ENCODE measurements at regions not wholly inside any gene's neighbourhood (a gene's known extent, or its start where the extent isn't known, plus 50 kb on each side); places are given as distances from the start of the nearest gene placed in this dataset.

DNA sequence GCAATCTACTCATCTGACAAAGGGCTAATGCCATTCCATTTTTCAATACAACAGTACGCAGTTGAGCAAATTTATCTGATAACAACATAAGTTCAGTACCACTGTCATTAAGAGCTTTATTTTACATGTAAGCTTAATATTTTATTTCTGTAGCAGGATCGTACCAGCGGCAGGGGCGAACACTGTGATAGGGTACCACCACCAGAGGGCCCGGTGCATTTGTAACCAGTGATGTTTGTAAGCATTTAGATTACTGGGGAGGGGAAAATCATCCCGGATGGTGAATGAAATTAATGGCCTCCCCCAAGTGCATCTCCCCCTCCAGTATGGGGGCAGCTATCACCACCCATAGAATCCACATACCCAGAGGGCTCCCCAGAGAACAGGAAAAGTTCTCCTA lies 179.0 kb downstream of the ADGRA3 start:
- Histone ChIP-seq H3K4me3 (ENCODE audit: low read length) (no peak overlapping the region), H3K27me3 (ENCODE audit: insufficient read depth, low read length) (no peaks in the 10 kb centered on the region), H3K4me1 (ENCODE audit: insufficient read depth, low read length) (no peaks in the 10 kb centered on the region), H3K9me3 (ENCODE audit: low read length) (peaks cover 3% of the 10 kb centered on the region), H3K36me3 (ENCODE audit: insufficient read depth, low read length) (no peaks in the 10 kb centered on the region), H2AFZ (ENCODE audit: low read depth, low read length) (no peak overlapping the region)

DNA sequence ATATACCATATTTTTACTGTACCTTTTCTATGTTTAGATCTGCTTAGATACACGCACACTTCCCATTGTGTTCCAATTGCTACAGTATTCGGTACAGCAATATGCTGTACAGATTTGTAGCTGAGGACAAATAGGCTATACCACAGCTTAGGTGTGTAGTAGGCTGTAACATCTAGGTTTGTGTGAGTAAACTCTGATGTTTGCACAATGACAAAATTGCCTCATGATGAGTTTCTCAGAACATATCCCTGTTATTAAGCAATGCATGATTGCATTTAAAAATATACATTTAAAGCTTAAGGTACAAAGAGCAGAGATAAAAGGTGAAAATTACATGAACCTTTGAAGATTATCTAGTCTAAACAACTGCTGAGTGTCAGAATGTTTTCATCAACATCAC lies 181.7 kb downstream of the ADGRA3 start:
- H3K27me3 ChIP-seq (ENCODE audit: insufficient read depth, low read length), result no peaks in the 10 kb centered on the region
- no peaks in the 10 kb centered on the region for H3K4me1 ChIP-seq (ENCODE audit: insufficient read depth, low read length)
- no peak overlapping the region for H2AFZ ChIP-seq (ENCODE audit: low read depth, low read length)
- no peaks in the 10 kb centered on the region for H3K36me3 ChIP-seq (ENCODE audit: insufficient read depth, low read length)
- H3K4me3 ChIP-seq (ENCODE audit: low read length), result no peak overlapping the region
- no peaks in the 10 kb centered on the region for H3K9me3 ChIP-seq (ENCODE audit: low read length)

DNA sequence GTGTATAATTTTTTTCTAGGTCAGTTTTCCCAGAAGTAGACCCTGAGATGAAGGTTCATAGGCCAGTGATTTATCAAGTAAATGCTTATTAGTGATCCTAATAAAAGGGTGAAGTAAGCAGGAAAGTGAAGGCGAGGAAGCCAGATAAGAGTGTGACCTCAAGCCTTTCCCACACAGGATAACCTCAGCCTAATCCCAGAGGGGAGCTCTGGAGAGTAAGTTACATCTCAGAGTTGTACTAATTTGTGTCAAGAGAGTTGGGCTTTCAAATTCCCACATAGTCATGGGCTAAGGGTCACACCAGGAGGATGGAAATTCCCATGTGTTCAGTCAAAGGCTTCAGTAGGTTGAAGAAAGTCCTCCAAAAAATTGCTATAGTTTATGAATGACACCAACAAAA lies 191.4 kb downstream of the ADGRA3 start:
- Histone ChIP-seq H2AFZ (ENCODE audit: low read depth, low read length) (no peak overlapping the region), H3K4me3 (ENCODE audit: low read length) (no peak overlapping the region), H3K36me3 (ENCODE audit: insufficient read depth, low read length) (no peaks in the 10 kb centered on the region), H3K4me1 (ENCODE audit: insufficient read depth, low read length) (no peaks in the 10 kb centered on the region), H3K27me3 (ENCODE audit: insufficient read depth, low read length) (no peaks in the 10 kb centered on the region), H3K9me3 (ENCODE audit: low read length) (no peaks in the 10 kb centered on the region)

DNA sequence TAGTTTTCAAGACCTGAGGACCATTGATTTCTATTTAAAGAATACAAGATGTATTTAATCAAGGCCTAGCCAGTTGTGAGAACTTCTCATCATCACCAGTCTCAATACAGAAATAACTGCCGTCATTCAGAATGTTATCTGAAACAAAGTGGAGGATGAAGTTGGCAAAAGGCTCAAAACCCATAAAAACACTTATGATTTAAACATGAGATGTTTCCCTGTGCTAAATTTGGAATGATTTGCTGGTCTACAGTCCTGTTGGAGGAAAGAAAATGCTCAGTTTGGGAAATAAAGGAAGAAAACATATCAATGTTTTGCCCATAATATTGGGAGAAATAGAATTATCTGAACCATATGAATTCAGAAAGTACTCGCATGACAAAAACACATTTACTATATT lies 192.2 kb downstream of the ADGRA3 start:
- Histone ChIP-seq H3K9me3 (ENCODE audit: low read length) (no peaks in the 10 kb centered on the region), H2AFZ (ENCODE audit: low read depth, low read length) (no peak overlapping the region), H3K36me3 (ENCODE audit: insufficient read depth, low read length) (no peaks in the 10 kb centered on the region), H3K27me3 (ENCODE audit: insufficient read depth, low read length) (no peaks in the 10 kb centered on the region), H3K4me3 (ENCODE audit: low read length) (no peak overlapping the region), H3K4me1 (ENCODE audit: insufficient read depth, low read length) (no peaks in the 10 kb centered on the region)

DNA sequence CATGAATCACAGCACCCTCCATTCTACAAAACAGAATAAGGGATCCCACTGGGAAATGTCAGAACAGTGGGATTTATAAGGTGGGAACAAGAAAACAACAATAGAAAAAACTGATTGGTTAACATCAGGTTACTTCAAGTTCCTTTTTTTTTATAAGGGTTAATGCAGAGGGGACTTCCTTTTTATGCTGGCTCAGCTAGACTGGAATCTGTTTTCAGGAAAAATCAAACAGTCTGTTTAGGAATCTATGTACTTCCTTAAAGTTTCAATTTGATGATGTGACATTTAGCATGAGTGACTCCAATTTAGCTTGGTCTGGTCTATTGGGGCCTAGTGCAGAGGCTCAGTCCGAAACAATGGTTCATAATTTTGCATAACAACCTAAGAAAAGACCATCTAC lies 192.9 kb downstream of the ADGRA3 start:
- no peak overlapping the region for H3K4me3 ChIP-seq (ENCODE audit: low read length)
- no peak overlapping the region for H2AFZ ChIP-seq (ENCODE audit: low read depth, low read length)
- no peaks in the 10 kb centered on the region for H3K27me3 ChIP-seq (ENCODE audit: insufficient read depth, low read length)
- H3K9me3 ChIP-seq (ENCODE audit: low read length), result no peaks in the 10 kb centered on the region
- H3K4me1 ChIP-seq (ENCODE audit: insufficient read depth, low read length), result no peaks in the 10 kb centered on the region
- H3K36me3 ChIP-seq (ENCODE audit: insufficient read depth, low read length), result no peaks in the 10 kb centered on the region

DNA sequence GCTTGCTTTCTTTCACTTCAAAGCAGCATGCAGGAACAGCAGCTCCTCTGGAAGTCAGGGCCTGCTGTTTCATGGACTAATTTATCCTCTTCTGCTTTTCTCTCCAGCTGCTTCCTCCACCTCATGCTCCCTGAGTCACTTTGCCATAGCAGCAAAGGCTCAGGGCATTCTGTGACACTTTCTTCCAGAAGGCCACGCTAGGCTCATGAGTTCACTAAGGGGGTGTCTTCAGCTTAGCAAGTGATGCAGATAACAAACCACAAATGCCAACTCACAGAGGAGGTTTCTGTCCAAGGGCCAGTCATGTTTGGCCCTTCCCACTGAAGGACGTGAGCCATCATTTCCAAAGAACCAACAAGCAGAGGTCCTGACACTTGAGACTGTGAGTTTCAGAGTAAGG lies 200.2 kb downstream of the ADGRA3 start:
- H3K36me3 ChIP-seq (ENCODE audit: insufficient read depth, low read length), result no peaks in the 10 kb centered on the region

DNA sequence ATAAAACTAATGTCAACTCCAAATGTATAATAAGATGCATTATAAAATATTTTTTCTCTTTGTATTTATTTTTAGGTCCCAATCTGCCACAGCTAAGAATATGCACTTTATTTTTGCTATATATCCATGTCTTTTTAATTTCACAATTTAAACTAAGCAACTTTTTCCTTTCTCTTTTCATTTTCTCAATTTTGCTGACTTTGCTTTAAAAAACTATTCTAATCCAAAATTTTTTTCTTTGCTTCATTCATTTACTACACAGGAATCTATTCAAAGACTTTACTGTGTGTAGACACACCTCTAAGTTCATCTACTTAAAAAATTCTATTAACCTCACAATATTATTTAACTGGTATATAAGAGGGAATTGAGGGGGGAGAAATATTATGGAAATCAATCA lies 201.9 kb downstream of the ADGRA3 start:
- no peaks in the 10 kb centered on the region for H3K9me3 ChIP-seq (ENCODE audit: low read length)
- no peaks in the 10 kb centered on the region for H3K27me3 ChIP-seq (ENCODE audit: insufficient read depth, low read length)
- H3K4me1 ChIP-seq (ENCODE audit: insufficient read depth, low read length), result no peaks in the 10 kb centered on the region
- no peak overlapping the region for H3K4me3 ChIP-seq (ENCODE audit: low read length)
- no peaks in the 10 kb centered on the region for H3K36me3 ChIP-seq (ENCODE audit: insufficient read depth, low read length)
- H2AFZ ChIP-seq (ENCODE audit: low read depth, low read length), result no peak overlapping the region

More for the DNA sequence above, 200.2 kb downstream of the ADGRA3 start:
- Histone ChIP-seq H3K4me1 (ENCODE audit: insufficient read depth, low read length) (no peaks in the 10 kb centered on the region), H3K4me3 (ENCODE audit: low read length) (no peak overlapping the region), H3K9me3 (ENCODE audit: low read length) (no peaks in the 10 kb centered on the region), H2AFZ (ENCODE audit: low read depth, low read length) (no peak overlapping the region), H3K27me3 (ENCODE audit: insufficient read depth, low read length) (no peaks in the 10 kb centered on the region)

DNA sequence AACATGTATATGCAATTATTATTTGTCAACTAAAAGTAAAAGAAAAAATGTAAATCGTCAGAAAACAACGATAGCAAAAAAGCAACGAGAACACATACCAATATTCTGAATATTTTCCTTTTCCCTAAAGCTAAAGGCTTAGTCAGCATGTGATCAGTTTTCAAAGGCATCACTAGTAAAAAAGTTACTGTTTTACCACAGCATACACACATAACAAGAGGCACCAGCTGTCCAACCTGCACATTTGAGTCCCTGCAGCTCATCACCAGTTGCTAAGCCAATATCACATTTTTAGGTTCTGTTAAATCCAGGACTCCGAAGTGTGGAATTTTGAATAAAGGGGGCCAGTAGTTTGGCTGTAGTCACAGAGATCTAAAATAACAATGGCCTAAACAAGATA lies 203.8 kb downstream of the ADGRA3 start:
- Histone ChIP-seq H3K4me3 (ENCODE audit: low read length) (no peak overlapping the region), H2AFZ (ENCODE audit: low read depth, low read length) (no peak overlapping the region), H3K9me3 (ENCODE audit: low read length) (no peaks in the 10 kb centered on the region), H3K27me3 (ENCODE audit: insufficient read depth, low read length) (no peaks in the 10 kb centered on the region), H3K36me3 (ENCODE audit: insufficient read depth, low read length) (no peaks in the 10 kb centered on the region), H3K4me1 (ENCODE audit: insufficient read depth, low read length) (no peaks in the 10 kb centered on the region)

DNA sequence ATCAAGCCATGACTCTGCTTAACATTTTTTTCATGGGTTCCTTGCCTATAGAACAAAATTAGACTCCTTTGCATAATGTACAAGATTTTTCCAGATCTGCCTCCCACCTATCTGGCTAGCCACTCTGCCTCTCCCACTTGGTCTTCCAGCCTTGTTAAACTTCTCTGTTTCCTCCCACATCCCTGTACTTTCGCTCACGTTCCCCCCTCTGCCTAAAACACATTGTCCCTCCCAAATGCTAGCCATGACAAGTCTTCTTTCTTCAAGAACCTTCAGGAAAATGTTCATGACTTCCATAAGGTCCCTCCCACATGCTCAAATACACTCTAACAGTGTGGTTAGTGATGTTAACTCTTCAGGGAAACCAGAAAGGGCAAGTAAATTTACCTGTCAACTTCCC lies 214.6 kb downstream of the ADGRA3 start:
- Histone ChIP-seq H3K9me3 (ENCODE audit: low read length) (no peaks in the 10 kb centered on the region), H3K4me1 (ENCODE audit: insufficient read depth, low read length) (no peaks in the 10 kb centered on the region), H3K4me3 (ENCODE audit: low read length) (no peak overlapping the region), H2AFZ (ENCODE audit: low read depth, low read length) (no peak overlapping the region), H3K27me3 (ENCODE audit: insufficient read depth, low read length) (no peaks in the 10 kb centered on the region), H3K36me3 (ENCODE audit: insufficient read depth, low read length) (no peaks in the 10 kb centered on the region)

DNA sequence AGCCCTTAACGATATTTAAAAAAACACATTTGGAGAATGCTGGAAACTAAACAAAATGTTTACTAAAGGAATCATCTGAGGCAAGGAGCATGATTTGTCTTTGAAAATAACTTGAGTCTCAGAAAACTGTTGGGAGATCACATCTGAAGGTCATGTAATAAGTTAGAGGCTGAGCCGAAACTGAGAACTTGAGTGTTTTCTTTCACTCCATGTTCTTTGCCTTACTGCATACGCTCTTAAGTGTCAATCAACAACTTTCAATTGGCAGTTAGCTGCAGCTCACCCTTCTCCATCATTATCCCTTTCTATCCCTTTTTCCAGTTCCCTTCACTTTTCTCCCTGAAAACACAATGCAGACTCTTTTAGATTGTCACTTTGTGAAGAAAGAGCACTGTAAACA lies 216.2 kb downstream of the ADGRA3 start:
- Histone ChIP-seq H3K4me1 (ENCODE audit: insufficient read depth, low read length) (no peaks in the 10 kb centered on the region), H2AFZ (ENCODE audit: low read depth, low read length) (no peak overlapping the region), H3K4me3 (ENCODE audit: low read length) (no peak overlapping the region), H3K9me3 (ENCODE audit: low read length) (no peaks in the 10 kb centered on the region), H3K36me3 (ENCODE audit: insufficient read depth, low read length) (no peaks in the 10 kb centered on the region), H3K27me3 (ENCODE audit: insufficient read depth, low read length) (no peaks in the 10 kb centered on the region)

DNA sequence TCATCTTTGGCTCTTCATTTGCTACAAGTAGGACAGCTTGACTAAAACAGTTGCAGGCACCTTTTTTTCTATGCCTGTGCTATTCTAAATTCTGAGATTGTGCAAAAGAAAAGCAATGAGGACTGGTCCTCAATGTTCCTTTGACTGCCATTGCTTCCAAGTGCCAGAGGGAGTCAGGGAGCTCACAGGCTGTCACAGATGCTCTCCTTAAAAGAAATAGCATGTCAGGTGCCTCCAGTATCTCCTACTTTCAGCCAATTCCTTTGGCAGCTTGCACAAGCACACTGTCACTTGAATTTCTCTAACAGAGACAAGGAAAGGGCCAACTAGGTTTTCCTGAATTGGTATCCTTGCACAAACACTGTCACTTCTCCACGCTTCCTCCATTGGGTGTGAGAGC lies 228.2 kb downstream of the ADGRA3 start:
- no peak overlapping the region for H2AFZ ChIP-seq (ENCODE audit: low read depth, low read length)
- H3K9me3 ChIP-seq (ENCODE audit: low read length), result no peaks in the 10 kb centered on the region
- no peaks in the 10 kb centered on the region for H3K4me1 ChIP-seq (ENCODE audit: insufficient read depth, low read length)
- H3K4me3 ChIP-seq (ENCODE audit: low read length), result no peak overlapping the region
- no peaks in the 10 kb centered on the region for H3K27me3 ChIP-seq (ENCODE audit: insufficient read depth, low read length)
- H3K36me3 ChIP-seq (ENCODE audit: insufficient read depth, low read length), result no peaks in the 10 kb centered on the region

DNA sequence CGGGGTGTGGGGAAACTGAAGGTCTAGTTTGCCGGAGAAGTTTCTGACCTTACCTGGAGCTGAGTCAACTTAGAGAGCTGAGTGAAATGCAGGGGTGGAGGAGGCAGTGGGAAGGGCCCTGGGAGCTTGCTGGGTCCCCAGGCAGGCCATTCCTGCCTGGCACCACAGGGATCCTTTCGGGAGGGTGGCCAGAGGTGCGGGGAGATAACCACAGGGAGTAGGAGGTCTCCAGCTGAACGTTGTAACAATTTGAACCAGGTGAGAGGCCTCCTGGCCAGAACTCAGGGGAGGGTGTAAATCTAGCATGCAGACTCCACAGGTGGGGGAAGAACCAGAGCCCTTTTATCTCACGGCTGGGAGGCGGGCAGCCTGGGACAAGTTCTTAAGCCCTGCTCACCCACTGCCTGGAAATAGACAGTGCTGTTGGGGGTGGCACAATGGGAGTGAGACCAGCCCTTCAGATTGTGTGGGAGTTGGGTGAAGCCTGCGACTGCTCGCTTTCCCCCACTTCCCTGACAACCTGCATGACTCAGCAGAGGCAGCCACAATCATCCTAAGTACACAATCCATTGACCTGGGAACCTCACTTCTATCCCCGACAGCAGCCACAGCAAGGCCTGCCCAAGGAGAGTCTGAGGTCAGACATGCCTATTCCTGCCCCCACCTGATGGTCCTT lies 247.4 kb downstream of the ADGRA3 start:
- no peak overlapping the region for H3K4me3 ChIP-seq (ENCODE audit: low read length)
- no peak overlapping the region for H2AFZ ChIP-seq (ENCODE audit: low read depth, low read length)
- H3K4me1 ChIP-seq (ENCODE audit: insufficient read depth, low read length), result no peaks in the 10 kb centered on the region
- no peaks in the 10 kb centered on the region for H3K9me3 ChIP-seq (ENCODE audit: low read length)
- no peaks in the 10 kb centered on the region for H3K27me3 ChIP-seq (ENCODE audit: insufficient read depth, low read length)
- H3K36me3 ChIP-seq (ENCODE audit: insufficient read depth, low read length), result no peaks in the 10 kb centered on the region

DNA sequence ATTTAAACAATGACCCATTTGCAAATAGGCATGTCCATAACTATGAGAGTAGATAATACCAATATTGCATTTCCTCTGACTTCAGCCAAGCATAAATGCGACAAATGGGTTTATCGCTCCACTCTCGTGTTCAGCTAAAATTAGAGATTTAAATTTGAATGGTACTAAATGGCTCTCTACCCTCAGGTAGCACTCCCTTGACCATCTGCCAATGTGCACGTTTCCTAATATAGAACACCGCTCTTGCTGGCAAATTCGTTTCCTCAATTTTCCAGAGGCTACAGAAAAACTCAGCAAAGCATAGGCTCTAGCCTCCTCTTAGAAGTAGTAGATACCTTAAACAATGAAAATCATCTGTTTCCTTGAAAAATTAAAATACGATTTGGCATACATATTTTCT lies 251.6 kb downstream of the ADGRA3 start:
- H3K27me3 ChIP-seq (ENCODE audit: insufficient read depth, low read length), result no peaks in the 10 kb centered on the region
- no peak overlapping the region for H2AFZ ChIP-seq (ENCODE audit: low read depth, low read length)
- H3K9me3 ChIP-seq (ENCODE audit: low read length), result no peaks in the 10 kb centered on the region
- H3K4me3 ChIP-seq (ENCODE audit: low read length), result no peak overlapping the region
- no peaks in the 10 kb centered on the region for H3K36me3 ChIP-seq (ENCODE audit: insufficient read depth, low read length)
- H3K4me1 ChIP-seq (ENCODE audit: insufficient read depth, low read length), result no peaks in the 10 kb centered on the region

DNA sequence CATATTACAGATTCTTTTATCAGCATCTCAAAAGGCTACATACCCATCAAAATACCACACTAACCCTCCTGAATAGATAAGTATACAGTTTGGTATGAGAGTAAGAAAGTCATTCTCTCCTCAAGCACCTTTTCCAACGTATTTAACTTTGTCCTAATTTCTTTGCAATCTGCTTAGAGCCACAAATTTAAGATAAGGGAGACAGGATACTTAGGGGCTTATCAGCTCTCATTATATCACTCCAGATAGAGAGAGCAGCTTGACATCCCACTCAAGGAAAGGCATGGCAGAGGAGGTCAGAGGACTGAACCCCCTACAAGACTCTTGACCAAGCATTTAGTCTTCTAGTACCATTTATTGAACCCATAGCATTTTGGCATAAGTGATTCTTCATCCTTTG lies 262.4 kb downstream of the ADGRA3 start:
- H3K4me3 ChIP-seq (ENCODE audit: low read length), result no peak overlapping the region
- no peaks in the 10 kb centered on the region for H3K36me3 ChIP-seq (ENCODE audit: insufficient read depth, low read length)
- no peaks in the 10 kb centered on the region for H3K27me3 ChIP-seq (ENCODE audit: insufficient read depth, low read length)
- H2AFZ ChIP-seq (ENCODE audit: low read depth, low read length), result no peak overlapping the region
- no peaks in the 10 kb centered on the region for H3K4me1 ChIP-seq (ENCODE audit: insufficient read depth, low read length)
- H3K9me3 ChIP-seq (ENCODE audit: low read length), result no peaks in the 10 kb centered on the region

Data from neuron (in vitro differentiated cells).